HS-27A (cell line): ENCODE measurements at regions not wholly inside any gene's neighbourhood (a gene's known extent, or its start where the extent isn't known, plus 50 kb on each side); places are given as distances from the start of the nearest gene placed in this dataset.

ENCODE experiments used
- DNase-seq: peaks from one replicate; pipeline ENCODE4 v3.0.0-alpha.2; 2012; ENCODE audit warnings: low read depth, missing footprints

DNA sequence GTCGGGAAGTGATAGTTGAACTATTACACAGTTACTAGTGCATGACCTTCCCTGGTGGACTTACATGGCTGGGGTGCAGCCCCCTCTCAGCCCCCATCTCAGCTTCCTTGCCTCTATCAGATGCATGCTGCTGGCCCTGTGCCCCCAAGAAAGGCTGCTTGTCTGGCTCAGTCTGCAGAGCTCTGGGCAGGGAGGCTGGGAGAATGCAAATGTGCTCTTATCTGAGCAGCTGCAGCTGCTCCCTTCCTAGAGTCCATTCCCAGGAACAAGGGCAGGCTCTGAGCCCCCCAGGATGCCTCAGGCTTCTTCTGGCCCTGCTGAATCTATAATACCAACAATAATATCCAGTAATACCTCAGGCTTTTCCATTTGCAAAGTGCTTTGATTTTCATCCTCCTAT lies 218.1 kb upstream of the SRRM4 start:
- DNase-seq = no peak

DNA sequence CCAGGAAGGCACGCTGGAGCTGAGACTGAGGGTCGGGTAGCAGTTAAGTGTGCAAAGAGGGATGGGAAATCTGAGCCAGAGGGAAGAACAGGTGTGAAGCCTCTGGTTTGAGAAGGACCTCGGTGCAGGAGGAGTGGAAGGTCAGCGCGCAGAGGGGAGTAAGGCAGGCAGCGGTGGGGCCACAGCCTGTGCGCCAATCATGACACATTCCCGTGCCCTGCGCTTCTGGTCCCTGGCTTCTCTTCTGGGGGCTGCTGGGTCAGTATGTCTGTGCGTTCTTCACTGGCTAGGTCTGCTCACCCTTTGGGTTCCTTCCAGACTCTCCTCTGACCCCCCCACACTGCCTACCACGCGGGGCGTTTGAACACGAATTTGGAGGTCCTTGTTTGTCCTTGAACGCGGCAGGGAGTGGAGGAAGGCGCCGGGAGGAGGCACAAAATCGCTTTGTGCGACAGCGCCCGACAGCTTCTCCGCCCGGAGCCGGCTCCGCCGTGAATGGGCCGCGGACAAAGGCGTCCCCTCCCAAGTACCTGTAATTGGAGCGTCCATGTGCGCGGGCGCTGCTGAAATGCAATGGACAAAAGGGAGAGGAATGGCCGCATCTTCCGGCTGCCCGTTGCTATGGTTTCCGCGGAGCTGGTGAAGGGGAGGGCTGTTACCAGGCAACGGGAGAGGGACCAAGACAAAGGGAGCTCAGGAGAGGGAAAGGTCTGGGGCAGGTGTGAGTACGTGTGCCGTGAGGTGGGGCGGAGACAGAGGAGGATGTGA lies 207.2 kb upstream of the SRRM4 start:
- no peak for DNase-seq

DNA sequence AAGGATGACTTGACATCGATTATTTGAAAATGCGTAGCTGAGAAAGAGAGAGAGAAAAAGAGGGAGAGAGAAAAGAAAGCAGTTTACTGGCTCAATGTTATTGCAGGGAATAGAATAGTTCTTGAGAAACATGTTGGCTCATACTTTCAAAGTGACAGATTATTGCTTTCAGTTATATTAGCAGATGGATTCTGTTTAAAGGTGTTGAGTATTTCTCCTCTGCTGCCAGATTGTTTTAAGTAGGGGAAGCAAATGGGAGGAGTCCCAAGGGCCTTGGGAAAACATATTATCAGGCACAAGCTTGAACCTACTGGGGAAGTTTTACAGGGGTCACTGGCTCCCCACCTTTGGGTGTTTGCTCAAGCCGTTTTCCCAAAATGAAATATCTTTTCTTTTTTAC lies 203.8 kb upstream of the SRRM4 start:
- DNase-seq = no peak

DNA sequence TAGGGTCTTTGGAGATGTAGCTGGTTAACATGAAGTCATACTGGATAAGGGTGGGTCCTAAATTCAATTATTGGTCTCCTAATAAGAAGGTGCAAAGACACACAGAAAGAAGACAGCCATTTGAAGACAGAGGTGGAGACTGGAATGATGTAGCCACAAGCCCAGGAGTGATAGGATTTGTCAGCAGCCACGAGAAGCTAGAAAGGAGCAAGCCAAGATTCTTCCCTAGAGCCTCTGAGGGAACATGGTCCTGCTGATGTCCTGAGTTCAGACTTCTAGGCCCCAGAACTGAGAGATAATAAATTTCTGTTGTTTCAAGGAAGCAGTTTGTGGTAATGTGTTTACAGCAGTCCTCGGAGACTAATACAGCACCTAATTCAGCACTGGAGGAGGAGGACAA lies 203.3 kb upstream of the SRRM4 start:
- no peak for DNase-seq

DNA sequence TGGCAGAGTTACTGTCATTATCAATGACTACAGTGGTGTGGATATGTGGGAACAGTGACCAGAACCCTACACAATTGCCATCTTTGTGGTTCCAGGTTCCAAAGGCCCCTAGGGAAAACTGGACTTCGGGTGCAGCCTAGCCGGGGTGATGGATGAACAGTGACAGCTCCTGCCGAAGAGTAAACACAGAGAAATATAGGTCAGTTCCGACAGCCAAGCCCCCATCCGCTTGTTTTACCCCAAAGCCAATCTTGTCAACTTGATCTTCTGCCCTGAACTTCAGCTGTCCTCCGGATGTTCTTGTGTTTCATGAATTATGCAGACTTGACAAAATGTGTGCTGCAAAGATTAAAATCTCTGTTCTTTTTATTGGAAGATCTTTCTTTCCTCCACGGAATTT lies 200.4 kb upstream of the SRRM4 start:
- no peak for DNase-seq

DNA sequence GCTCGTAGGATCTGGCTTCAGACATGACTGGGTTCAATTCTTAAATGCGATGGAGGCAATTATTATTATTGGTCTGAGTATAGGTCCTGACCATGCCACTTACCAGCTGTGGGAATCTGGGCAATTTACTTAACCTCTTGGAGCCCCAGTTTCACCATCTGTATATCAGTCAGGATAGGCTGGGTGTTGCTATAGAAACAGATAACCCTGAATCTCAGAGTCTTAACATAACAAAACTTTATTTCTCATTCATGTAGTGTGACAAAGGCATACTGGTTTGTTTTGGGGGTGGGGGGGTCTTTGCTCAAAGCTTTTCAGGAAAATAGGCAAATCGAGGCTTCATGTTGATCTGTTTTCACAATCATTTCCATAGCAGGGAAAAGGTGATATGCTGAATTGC lies 199.6 kb upstream of the SRRM4 start:
- no peak for DNase-seq

DNA sequence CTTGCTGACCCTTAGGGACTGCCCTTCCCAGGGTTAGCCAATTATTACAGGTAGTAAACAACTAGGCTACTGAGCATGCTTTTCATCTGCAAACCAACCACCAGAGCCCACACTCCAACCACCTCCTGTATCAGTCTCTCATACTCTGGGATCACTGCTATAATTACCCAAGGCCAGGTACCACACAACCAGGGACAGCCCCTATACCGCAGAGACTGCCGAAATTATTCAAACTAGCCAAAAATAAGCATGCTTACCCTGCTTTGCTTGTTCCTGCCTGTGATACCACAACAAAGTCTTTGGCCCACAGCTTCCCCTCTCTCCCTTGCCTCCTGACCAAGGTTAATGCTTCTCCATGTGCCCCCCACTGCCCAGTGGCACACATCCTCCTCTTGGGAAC lies 197.6 kb upstream of the SRRM4 start:
- no peak for DNase-seq

DNA sequence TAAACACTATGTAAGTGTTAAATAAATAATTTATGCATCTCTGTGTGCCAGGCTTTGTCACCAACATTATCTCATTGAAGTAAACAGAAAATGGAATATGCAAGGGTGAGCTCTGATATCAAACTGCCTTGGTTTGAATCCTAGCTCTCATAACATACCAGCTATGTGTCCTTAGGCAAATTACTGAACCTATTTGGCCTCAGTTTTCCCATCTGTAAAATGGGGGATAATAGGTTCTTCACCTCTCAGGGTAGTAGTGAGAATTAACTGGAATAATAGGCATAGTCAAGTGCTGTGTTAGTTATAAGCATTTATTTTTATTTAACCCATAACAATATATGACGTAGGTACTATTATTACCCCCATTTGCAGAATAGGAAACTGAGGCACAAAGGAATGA lies 190.8 kb upstream of the SRRM4 start:
- DNase-seq = no peak

DNA sequence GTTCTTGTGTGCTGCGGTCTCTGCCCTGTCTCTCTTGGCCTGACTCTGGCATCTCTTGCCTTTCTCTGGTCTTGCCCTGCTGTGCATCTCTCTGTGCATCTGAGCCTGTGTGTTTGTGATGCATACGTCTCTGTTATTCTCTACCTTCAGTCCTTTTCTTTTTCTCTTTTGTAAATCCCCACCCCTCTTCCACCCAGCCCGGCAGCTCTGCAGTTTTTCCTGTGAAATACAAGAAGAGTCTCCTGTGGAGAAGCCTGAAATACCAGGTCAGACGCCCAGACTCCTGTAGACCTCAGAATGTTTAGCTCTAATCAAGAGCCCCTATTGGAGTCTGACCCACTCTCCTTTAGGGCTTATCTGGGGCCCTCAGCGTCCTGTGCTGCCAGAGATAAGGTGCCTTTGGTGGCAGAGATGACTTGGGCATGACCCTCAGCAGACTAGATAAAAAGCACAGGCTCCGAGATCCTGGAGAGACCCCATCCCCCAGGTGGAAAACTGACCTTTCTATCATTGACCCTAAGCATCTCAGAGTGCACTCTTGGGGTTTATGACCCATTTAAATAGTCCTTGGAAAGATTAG lies 167.5 kb upstream of the SRRM4 start:
- no peak for DNase-seq

DNA sequence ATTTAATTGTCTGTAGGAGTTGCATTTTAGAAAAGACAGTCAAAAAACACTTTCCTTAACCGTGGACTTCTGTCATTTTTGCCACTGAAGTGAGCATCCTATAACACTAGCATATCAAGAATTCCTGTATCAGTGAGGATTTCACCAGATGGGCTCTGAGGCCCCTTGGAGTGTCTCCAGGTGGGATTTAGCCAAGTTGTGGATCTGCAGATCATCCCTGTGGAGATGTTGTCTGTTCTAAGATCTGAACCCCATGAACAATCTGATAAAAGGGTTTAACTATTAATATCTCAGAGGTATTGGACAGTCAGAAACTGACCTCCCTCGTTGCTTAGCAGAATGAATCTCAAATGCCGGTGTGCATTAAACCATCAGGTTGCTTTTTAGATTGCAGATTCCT lies 165.0 kb upstream of the SRRM4 start:
- no peak for DNase-seq

DNA sequence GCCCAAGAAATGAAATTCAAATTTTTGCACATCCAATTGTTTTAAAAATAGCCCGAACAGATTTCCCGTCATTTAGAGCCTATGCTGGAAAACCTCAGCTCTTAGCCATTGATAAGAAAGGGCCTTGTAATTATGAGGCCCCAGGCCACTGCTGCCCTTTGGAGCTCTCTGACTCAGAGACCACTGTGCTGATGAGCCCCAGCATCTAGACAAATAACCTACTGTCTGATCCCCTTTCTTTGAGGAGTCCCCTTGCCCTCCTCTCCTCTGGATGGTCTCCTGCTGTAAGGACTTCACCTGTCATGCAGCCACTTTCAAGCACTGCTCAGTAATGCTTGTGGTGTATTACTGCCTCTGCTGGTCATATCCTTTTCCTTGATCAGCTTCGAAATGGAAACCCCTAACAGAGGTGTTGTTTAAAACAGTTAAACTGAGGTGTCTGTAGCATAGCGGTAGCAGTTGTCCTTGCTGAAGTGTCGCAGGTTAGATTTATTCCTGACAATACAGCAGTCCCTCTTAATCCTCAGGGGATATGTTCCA lies 159.9 kb upstream of the SRRM4 start:
- DNase-seq = no peak

DNA sequence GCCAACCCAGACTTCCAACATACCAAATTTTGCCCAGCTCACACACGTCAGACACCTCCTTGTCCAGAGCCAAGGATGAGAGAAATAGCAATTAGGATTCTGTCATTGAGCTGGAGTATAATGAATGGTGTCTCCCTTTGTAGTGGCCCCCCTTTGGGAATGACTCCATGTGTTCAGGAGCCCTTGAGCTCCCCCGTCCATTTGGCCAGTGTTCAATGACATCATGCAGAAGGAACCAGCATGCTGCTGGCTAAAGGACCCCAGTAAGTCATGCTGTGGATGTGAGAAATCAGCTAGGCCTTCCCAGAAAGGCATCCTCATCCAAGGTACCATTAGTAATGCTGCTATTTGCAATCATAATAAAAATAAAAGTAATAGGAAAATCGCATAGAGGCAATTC lies 158.8 kb upstream of the SRRM4 start:
- no peak for DNase-seq

DNA sequence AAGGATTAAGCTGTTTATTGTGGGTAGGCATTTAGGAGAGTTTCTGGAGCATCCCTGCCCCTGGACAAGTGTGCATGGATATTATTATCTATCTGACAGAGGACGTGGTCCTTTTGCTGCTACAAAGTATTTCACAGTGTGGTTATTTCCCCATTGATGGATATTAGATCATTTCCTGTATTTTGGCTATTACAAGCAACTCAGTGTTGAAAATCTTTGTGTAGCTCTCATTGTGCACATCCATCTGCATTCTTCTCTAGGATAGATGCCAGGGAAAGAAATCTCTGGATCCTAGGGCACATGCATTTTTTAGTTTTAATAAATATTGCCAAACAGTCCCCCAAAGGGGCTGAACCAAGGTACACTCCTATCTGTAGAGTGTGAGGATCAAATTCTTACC lies 154.3 kb upstream of the SRRM4 start:
- no peak for DNase-seq

DNA sequence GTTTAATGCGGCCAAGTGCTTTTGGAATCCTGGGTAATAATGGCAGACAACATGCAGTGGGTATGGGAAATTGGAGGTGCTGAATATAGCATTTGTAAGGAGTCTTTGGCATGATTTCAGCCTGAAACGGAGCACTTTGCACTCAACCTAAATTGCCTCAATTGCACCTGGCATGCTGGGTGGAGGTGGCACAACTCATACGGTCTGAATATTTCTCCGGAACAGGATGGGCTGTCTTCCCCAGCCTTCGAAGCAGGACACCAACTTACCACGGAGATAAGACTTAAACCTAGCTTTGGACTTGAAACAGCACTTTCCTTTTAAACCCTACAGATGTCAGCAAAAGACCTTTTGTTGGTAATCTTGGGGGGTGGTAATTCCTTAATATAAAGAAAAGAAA lies 153.7 kb upstream of the SRRM4 start:
- no peak for DNase-seq

DNA sequence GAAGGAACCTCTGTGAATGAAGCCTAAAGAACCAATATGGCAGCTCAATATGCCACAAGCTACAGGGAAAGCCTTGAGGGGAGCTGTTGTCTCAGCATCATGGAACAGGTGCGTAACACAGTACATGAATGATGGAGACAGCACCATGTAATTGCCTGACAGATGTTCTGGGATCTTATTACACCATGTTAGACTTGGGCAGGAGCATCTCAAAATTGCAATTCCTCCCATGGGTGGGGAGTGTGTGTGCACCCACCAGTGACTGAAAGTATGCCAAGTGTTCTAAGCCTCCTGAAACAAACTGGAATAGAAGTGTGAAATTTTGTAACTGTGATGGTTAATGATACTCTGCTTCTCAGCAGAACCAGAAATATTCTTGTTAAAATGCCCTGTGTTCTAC lies 151.0 kb upstream of the SRRM4 start:
- no peak for DNase-seq

DNA sequence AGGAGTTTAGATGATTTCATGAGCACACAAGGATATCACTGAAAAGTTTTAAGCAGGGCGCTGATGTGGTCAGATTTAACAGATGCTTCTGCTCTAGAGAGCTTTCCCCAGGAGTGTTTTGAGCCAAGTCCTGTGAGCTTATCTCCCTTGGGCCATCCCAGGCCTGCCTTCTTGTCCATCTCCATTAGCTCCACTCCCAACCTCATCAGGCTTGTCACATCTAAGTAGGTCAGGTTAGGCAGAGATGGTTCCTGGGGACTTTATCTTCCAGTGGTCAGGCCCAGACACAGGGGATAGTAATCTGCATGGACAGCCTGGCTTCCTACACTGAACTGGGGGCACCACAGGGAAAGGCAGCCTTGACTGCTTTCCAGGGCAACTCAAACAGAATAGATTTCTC lies 145.4 kb upstream of the SRRM4 start:
- no peak for DNase-seq

DNA sequence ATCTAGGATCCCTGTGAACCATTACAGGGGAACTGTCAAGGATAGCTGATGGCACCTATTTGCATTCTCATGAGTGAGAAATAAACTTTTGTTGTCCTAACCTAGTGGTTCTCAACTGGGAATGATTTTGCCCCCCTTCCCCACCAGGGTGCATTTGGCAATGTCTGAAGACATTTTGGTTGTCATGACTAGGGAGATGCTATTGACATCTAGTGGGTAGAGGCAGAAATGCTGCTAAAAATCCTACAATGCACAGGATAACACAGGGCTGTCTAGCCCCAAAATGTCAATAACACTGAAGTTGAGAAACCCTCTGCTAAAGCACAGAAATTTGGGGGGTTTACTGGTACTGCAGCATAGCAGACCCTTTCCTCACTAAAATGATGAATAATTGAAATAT lies 140.9 kb upstream of the SRRM4 start:
- DNase-seq = no peak

DNA sequence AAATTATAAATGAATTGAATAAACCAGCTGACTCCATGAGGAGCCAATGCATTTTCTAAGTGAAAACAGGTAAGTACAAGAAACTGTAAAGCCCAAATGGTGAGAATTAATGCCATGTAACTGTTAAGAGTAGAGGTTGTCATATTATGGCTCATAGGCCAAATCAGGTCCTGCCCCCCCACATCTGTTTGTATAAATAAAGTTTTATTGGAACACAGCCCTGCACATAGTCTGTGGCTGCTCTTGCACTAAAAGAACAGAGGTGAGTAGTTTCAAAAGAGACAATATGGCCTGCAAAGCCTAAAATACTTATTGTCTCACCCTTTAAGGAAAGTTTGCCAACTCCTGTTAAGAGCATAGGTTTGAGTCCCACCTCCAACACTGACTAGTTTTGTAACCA lies 140.5 kb upstream of the SRRM4 start:
- no peak for DNase-seq

DNA sequence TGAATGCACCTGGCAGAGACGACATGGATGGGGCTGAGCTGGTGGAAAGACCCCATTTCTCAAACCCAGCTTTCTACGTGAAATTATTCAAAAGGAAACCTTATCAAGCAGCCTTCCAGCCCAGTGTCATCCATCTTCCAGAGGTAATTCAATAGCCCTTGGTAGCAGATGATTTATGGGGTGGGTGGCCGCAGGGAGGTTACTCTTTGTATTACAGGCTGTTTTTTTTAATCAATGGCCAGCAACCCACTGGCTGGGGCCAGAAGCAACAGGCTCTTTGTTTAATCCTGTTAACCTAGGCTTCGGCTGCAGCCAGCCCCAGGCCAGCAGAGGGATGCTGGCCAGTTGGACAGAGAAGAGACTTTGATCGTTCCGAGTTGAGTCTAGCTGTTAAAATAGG lies 139.8 kb upstream of the SRRM4 start:
- DNase-seq = no peak

DNA sequence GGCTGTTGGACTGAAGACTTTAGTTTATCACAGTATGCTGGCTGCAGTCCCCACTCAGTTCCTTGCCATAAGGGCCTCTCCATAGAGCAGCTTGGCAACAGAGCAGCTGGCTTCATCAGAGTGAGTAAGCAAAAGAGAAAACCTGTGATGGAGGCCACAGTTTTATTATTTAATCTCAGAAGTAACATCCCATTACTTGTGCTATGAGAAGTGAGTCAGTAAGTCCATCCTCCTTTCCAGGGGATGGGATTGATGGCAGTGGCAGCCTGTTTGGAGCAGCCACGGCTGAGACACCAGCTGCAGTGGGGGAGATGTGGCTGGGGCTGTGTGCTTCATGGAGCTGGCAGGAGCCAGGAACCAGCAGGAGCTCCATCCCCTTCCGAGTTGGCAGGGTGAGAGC lies 138.5 kb upstream of the SRRM4 start:
- no peak for DNase-seq

DNA sequence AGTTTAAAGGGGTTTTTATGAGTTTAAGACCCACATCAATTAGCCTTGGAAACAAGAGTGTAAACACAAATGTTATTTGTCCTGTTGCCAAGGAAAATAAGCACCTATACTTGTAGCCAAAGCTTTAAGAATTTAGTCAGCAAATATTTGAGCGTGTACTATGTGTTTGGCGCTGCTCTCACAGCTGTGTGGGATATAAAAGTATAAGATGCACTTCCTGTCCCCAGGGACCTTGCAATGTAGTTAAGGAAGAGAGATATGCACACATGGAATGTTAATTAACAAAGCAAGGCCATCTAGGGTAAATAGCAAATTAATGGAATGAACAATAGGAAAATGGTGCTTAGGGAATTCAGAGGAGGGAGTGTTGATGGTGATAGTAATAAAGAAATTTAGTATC lies 134.9 kb upstream of the SRRM4 start:
- no peak for DNase-seq

DNA sequence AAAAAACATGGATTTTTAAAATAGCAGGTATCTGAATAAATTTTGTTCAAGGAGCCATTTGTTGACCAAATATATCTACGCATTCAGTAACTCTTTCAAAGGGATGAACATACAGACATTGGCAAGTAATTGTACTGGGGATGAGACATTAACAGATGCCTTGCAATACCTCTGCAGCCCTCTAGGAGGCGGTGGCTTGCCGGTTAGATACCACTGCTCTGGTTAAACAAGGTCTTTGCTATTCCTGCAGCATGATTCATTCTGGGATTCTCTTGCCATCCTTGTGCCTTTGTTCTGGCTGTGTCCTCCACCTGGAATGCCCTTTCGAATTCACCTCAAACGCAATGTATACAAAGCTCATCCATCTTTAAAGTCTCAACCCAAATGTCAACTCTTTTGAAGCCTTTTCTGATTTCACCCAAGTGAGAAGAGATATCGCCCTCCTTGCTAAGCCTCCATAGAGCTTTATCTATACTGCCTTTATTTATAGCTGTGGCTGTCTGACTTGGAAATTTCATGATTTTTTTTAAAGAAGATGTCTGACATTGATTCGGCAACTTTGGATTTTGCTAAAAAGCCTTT lies 131.0 kb upstream of the SRRM4 start:
- no peak for DNase-seq

DNA sequence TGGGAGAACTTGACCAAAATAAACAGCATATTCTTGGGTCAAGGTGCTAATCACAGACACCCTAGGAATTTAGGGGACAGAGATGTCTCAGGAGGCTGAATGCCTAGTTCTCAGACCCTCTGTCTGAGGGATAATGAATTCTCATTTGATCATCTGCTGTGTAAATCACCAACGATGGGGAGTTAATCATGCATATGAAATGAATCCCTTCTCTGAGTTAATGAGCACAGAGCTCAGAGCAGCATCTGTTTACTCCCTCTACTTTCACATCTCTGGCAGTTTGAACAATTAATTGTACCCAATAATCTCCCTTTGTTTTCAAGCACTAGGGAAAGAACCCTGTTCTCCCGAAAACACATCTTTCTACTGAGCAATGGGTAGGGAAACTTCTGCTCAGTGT lies 129.4 kb upstream of the SRRM4 start:
- DNase-seq = no peak

DNA sequence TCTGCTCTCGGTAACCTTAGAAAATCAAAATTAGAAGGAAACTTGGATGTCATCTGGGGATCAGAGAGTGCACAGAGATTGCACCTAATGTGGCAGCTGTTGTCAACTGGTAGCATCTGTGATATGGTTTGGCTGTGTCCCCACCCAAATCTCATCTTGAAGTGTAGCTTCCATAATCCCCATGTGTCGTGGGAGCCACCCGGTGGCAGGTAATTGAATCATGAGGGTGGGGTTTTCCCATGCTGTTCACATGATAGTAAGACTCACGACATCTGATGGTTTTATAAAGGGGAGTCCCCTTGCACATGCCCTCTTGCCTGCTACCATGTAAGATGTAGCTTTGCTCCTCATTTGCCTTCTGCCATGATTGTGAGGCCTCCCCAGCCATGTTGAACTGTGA lies 127.7 kb upstream of the SRRM4 start:
- DNase-seq = no peak
